Adrenal gland (tissue), 5 donors: ENCODE measurements at regions not wholly inside any gene's neighbourhood (a gene's known extent, or its start where the extent isn't known, plus 50 kb on each side); places are given as distances from the start of the nearest gene placed in this dataset.

Experiments
- POLR2A ChIP-seq, 2 donors: fragments of 450-650 bp; IDR thresholded peaks; one replicate each; pipeline ENCODE4 v1.6.1; 2017; ENCODE audit warnings: antibody characterized with exemption in 2 of 2, mild to moderate bottlenecking in 2 of 2, moderate library complexity in 1 of 2
- TF ChIP-seq, protein P1 (sequence below), 6 experiments: fragments of 450-650 bp in 4 of 6; fragments of 200-600 bp in 2 of 6; sonication (generic) in 1 of 6; IDR thresholded peaks; 1 replicate in 5 of 6; 2 replicates in 1 of 6; pipeline versions ENCODE4 v1.5.1 to v1.8.0; 2016 to 2021; ENCODE audit warnings: antibody characterized with exemption in 6 of 6, mild to moderate bottlenecking in 2 of 6, moderate library complexity in 1 of 6
- donor health status: DM: no; HTN: no; CAD: no.

DNA sequence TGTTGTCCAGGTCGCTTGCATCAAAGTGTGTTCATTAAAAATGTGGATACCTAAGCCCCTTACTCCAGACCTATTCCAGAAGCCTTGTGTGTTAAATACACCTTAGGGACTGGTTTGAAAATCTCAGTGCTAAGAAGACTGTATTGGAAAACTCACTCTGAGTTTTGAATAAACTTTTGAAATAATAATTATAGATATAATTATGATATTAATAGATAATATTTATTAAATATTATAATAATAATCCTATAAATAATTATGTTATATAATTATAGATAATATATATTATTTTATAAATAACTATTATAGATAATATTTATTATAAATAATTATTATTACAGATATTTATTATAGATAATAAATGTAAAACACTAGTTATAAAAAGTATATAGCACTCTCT is 165.3 kb downstream of the ARRDC3 start:
- TF ChIP-seq, protein P1, sequence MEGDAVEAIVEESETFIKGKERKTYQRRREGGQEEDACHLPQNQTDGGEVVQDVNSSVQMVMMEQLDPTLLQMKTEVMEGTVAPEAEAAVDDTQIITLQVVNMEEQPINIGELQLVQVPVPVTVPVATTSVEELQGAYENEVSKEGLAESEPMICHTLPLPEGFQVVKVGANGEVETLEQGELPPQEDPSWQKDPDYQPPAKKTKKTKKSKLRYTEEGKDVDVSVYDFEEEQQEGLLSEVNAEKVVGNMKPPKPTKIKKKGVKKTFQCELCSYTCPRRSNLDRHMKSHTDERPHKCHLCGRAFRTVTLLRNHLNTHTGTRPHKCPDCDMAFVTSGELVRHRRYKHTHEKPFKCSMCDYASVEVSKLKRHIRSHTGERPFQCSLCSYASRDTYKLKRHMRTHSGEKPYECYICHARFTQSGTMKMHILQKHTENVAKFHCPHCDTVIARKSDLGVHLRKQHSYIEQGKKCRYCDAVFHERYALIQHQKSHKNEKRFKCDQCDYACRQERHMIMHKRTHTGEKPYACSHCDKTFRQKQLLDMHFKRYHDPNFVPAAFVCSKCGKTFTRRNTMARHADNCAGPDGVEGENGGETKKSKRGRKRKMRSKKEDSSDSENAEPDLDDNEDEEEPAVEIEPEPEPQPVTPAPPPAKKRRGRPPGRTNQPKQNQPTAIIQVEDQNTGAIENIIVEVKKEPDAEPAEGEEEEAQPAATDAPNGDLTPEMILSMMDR (IDR thresholded peaks at IDR 0.05) = no peak
- TF ChIP-seq POLR2A (IDR thresholded peaks at IDR 0.05) = no peak
